Mesenchymal stem cell (in vitro differentiated cells and primary cell): ENCODE measurements at regions not wholly inside any gene's neighbourhood (a gene's known extent, or its start where the extent isn't known, plus 50 kb on each side); places are given as distances from the start of the nearest gene placed in this dataset.
"Not testable (repeated sequence)": the region's sequence is repeated elsewhere in the genome, so short reads cannot be mapped to it uniquely, and the experiment has no call there.

Experiments used
- DNase-seq: peaks from one replicate; pipeline ENCODE4 v3.0.0-alpha.2; 2013
- H2AFZ ChIP-seq: one replicate; pipeline ENCODE4 v1.6.1; 2013; ENCODE audit warnings: low read depth, mild to moderate bottlenecking, control low read depth, inconsistent platforms, low read length, moderate library complexity
- H2AK5ac ChIP-seq: 2 replicates; pipeline ENCODE4 v1.6.1; 2013; ENCODE audit warnings: low read length, moderate library complexity, mild to moderate bottlenecking, inconsistent platforms; ENCODE audit not compliant: severe bottlenecking
- H2BK120ac ChIP-seq: one replicate; pipeline ENCODE4 v1.6.1; 2013; ENCODE audit warnings: low read depth, mild to moderate bottlenecking, inconsistent platforms, low read length, moderate library complexity
- H2BK12ac ChIP-seq, 2 experiments: one replicate each; pipeline ENCODE4 v1.6.1; 2013; ENCODE audit warnings: inconsistent platforms in 2 of 2, low read length in 2 of 2, mild to moderate bottlenecking in 2 of 2, moderate library complexity in 2 of 2, control low read depth in 1 of 2
- H2BK15ac ChIP-seq: one replicate; pipeline ENCODE4 v1.6.1; 2013; ENCODE audit warnings: mild to moderate bottlenecking, low read depth, inconsistent platforms; ENCODE audit not compliant: poor library complexity, severe bottlenecking
- H2BK5ac ChIP-seq: 2 replicates; pipeline ENCODE4 v1.6.1; 2013; ENCODE audit warnings: low read depth, mild to moderate bottlenecking, low read length, control low read depth, inconsistent platforms; ENCODE audit not compliant: poor library complexity, severe bottlenecking
- H3K14ac ChIP-seq, 2 experiments: one replicate each; pipeline ENCODE4 v1.6.1; 2013; ENCODE audit warnings: inconsistent platforms in 2 of 2, low read length in 2 of 2, control low read depth in 1 of 2, mild to moderate bottlenecking in 1 of 2, moderate library complexity in 1 of 2
- H3K18ac ChIP-seq, 2 experiments: one replicate each; pipeline ENCODE4 v1.6.1; 2013; ENCODE audit warnings: inconsistent platforms in 2 of 2, low read length in 2 of 2, control low read depth in 1 of 2, low read depth in 1 of 2, mild to moderate bottlenecking in 1 of 2
- H3K23ac ChIP-seq, 2 experiments: one replicate each; pipeline ENCODE4 v1.6.1; 2013; ENCODE audit warnings: inconsistent platforms in 2 of 2, low read length in 2 of 2, mild to moderate bottlenecking in 2 of 2, moderate library complexity in 2 of 2, control low read depth in 1 of 2
- H3K27ac ChIP-seq: 2 replicates; pipeline ENCODE4 v1.5.1; 2013; ENCODE audit warnings: mild to moderate bottlenecking, moderate library complexity, low read length, control low read depth, inconsistent platforms; ENCODE audit not compliant: poor library complexity, severe bottlenecking
- H3K27me3 ChIP-seq, 2 experiments: 2 replicates each; pipeline versions ENCODE4 v1.6.1 to v1.7.0; 2013; ENCODE audit warnings: low read length in 2 of 2, mild to moderate bottlenecking in 2 of 2, moderate library complexity in 2 of 2, control low read depth in 1 of 2, inconsistent platforms in 1 of 2; ENCODE audit not compliant: control insufficient read depth in 1 of 2, insufficient read depth in 1 of 2
- H3K36me3 ChIP-seq, 2 experiments: 2 replicates each; pipeline versions ENCODE4 v1.6.1 to v1.7.0; 2013; ENCODE audit warnings: low read length in 2 of 2, control low read depth in 1 of 2, inconsistent platforms in 1 of 2, low read depth in 1 of 2, mild to moderate bottlenecking in 1 of 2; ENCODE audit not compliant: insufficient read depth in 2 of 2, control insufficient read depth in 1 of 2
- H3K4ac ChIP-seq, 2 experiments: one replicate each; pipeline ENCODE4 v1.6.1; 2013; ENCODE audit warnings: inconsistent platforms in 2 of 2, low read length in 2 of 2, mild to moderate bottlenecking in 2 of 2, moderate library complexity in 2 of 2, control low read depth in 1 of 2, low read depth in 1 of 2
- H3K4me1 ChIP-seq: 2 replicates; pipeline ENCODE4 v1.6.1; 2013; ENCODE audit warnings: low read depth, low read length, control low read depth; ENCODE audit not compliant: control insufficient read depth, insufficient read depth
- H3K4me2 ChIP-seq: 2 replicates; pipeline ENCODE4 v1.6.1; 2013; ENCODE audit warnings: low read length, mild to moderate bottlenecking, inconsistent platforms; ENCODE audit not compliant: poor library complexity, severe bottlenecking
- H3K4me3 ChIP-seq, 2 experiments: 2 replicates each; pipeline versions ENCODE4 v1.5.1 to v1.7.0; 2013; ENCODE audit warnings: low read length in 2 of 2, mild to moderate bottlenecking in 2 of 2, control low read depth in 1 of 2, low read depth in 1 of 2; ENCODE audit not compliant: insufficient read depth in 1 of 2
- H3K79me1 ChIP-seq: replicated peaks from 2 replicates; pipeline ENCODE4 v1.6.1; 2013; ENCODE audit warnings: mild to moderate bottlenecking, control low read depth, low read length, inconsistent platforms; ENCODE audit not compliant: poor library complexity, severe bottlenecking
- H3K9ac ChIP-seq: 2 replicates; pipeline ENCODE4 v1.7.0; 2013; ENCODE audit warnings: mild to moderate bottlenecking, low read length, moderate library complexity
- H3K9me3 ChIP-seq: 2 replicates; pipeline ENCODE4 v1.7.0; 2013; ENCODE audit warnings: mild to moderate bottlenecking, low read length; ENCODE audit not compliant: control insufficient read depth
- H4K8ac ChIP-seq: one replicate; pipeline ENCODE4 v1.6.1; 2013; ENCODE audit warnings: inconsistent platforms, mild to moderate bottlenecking, low read length, moderate library complexity
- H4K91ac ChIP-seq: one replicate; pipeline ENCODE4 v1.6.1; 2013; ENCODE audit warnings: mild to moderate bottlenecking, low read length, inconsistent platforms
- WGBS: methylation state at CpG from one replicate; pipeline ENCODE4 v1.1.7; 2013; ENCODE audit warnings: mixed read lengths; 5-methylcytosine and 5-hydroxymethylcytosine counted together

DNA sequence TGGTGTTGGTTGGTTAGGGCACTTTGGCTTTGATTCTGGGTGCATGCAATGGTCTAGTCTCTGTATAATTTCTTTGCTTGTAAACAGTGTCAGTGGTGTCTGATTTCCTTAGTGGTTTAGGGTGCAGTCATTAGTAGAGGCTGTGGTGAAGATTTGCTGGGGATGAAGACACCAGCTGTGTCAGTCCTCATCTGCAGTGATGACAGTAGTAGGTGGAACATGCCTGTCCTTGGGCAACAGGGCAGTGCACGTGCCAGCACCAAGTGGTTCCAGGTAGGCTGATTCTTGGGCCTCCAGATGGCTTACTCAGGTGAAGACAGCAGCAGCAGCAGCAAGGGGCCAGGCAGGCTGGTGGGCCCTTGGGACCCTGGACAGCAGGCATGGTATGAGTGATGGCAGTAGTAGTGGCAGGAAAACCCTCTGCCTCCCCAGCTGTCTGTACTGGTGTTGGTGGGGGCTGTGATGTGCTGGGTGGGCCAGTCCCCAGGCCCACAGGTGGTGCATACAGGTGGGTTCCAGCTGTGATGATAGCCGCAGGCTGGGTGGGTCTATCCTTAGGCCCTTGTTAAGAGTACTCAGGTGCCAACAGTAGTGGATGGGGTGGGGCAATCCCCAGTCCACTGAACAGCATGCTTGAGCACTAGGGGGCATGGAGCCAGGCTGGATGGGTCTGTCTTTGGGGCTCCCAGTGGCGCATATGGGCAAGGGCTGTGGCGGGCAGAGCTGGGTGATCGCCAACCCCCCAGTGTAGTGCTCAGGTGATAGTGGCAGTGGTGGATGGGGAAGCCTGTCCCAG is 140.7 kb upstream of the THUMPD2 start:
- no peak overlapping the region for H2BK120ac ChIP-seq
- WGBS, result 92% methylated on average over 5 of the region's 5 CpGs
- peaks cover 2% of the 10 kb centered on the region for H3K4me1 ChIP-seq
- no peaks in the 10 kb centered on the region for H3K79me1 ChIP-seq
- H3K4me3 ChIP-seq, result no peak overlapping the region
- H2AFZ ChIP-seq, result no peak overlapping the region
- H3K23ac ChIP-seq, result peak overlapping the region in 1 of 2 experiments; percentile 28
- peak overlapping the region; percentile 82 for H4K91ac ChIP-seq
- H3K4me2 ChIP-seq, result no peak overlapping the region
- no peak overlapping the region for H3K27ac ChIP-seq
- no peak for DNase-seq
- H3K4ac ChIP-seq, result no peak overlapping the region
- H3K27me3 ChIP-seq, result no peaks in the 10 kb centered on the region
- no peak overlapping the region for H2AK5ac ChIP-seq
- no peak overlapping the region for H3K9ac ChIP-seq
- H2BK12ac ChIP-seq, result no peak overlapping the region
- no peaks in the 10 kb centered on the region for H3K9me3 ChIP-seq
- no peak overlapping the region for H2BK15ac ChIP-seq
- no peaks in the 10 kb centered on the region for H3K36me3 ChIP-seq
- no peak overlapping the region for H4K8ac ChIP-seq
- no peak overlapping the region for H2BK5ac ChIP-seq
- H3K18ac ChIP-seq, result no peak overlapping the region
- peak overlapping the region in 1 of 2 experiments; percentile 5 for H3K14ac ChIP-seq

DNA sequence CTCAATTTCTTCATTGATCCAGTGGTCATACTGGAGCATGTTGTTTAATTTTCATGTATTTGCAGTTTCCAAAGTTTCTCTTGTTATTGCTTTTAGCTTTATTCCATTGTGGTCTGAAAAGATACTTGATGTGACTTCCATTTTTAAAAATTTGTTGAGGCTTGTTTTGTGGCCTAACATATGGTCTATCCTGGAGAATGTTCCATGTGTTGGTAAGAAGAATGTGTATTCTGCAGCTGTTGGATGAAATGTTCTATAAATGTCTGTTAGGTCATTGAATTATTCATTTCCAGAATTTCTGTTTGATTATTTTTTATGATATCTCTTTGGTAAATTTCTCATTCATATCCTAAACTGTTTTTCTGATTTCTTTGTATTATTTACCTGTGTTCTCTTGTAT is 139.8 kb upstream of the THUMPD2 start:
- Histone ChIP-seq H2BK12ac (no peak overlapping the region), H3K9me3 (no peaks in the 10 kb centered on the region), H2BK15ac (no peak overlapping the region), H3K23ac (no peak overlapping the region), H2AK5ac (no peak overlapping the region), H3K9ac (no peak overlapping the region), H2BK120ac (no peak overlapping the region), H3K18ac (no peak overlapping the region), H4K91ac (no peak overlapping the region), H2AFZ (no peak overlapping the region), H3K4me2 (no peak overlapping the region), H3K14ac (no peak overlapping the region), H3K36me3 (no peaks in the 10 kb centered on the region), H3K27ac (no peak overlapping the region), H3K79me1 (no peaks in the 10 kb centered on the region), H3K4me1 (peaks cover 2% of the 10 kb centered on the region), H4K8ac (no peak overlapping the region), H3K27me3 (no peaks in the 10 kb centered on the region), H2BK5ac (no peak overlapping the region), H3K4me3 (no peak overlapping the region), H3K4ac (no peak overlapping the region)
- no peak for DNase-seq

DNA sequence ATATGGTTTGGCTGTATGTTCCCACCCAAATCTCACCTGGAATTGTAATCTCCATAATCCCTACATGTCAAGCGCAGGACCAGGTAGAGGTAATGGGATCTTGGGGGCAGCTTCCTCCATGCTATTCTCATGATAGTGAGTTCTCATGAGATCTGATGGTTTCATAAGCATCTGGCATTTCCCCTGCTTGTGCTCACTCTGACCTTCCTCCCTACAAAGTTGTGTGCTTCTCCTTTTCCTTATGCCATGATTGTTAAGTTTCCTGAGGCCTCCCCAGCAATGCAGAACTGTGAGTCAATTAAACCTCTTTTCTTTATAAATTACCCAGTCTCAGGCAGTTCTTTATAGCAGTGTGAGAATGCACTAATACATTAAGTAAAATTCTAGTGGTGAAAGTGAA is 138.3 kb upstream of the THUMPD2 start:
- 90% methylated on average over 1 of the region's 1 CpG for WGBS

DNA sequence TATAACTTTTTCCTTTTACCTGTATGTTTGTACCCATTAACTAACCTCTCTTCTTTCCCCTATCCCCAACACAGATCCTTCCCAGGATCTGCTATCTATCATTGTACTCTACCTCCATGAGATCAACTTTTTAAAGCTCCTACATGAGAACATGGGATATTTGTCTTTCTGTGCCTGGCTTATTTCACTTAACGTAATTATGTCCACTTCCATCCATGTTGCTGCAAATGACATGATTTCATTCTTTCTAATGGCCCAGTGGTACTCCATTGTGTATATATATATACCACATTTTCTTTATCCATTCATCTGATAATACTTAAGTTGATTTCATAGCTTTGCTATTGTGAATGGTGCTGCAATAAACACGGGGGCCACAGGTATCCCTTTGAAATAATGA is 135.9 kb upstream of the THUMPD2 start:
- H2BK120ac ChIP-seq, result no peak overlapping the region
- no peaks in the 10 kb centered on the region for H3K79me1 ChIP-seq
- no peak overlapping the region for H3K4ac ChIP-seq
- H2AK5ac ChIP-seq, result no peak overlapping the region
- H3K4me3 ChIP-seq, result no peak overlapping the region
- no peak overlapping the region for H2BK5ac ChIP-seq
- 100% methylated on average over 2 of the region's 2 CpGs for WGBS
- H3K27me3 ChIP-seq, result peaks cover 0 to under 1% of the 10 kb centered on the region in 2 experiments
- no peak overlapping the region for H2AFZ ChIP-seq
- no peak overlapping the region for H3K18ac ChIP-seq
- H4K91ac ChIP-seq, result no peak overlapping the region
- no peak overlapping the region for H4K8ac ChIP-seq
- no peak for DNase-seq
- no peak overlapping the region for H3K9ac ChIP-seq
- H2BK12ac ChIP-seq, result no peak overlapping the region
- H3K23ac ChIP-seq, result no peak overlapping the region
- H3K4me2 ChIP-seq, result no peak overlapping the region
- H2BK15ac ChIP-seq, result no peak overlapping the region
- no peak overlapping the region for H3K27ac ChIP-seq
- no peaks in the 10 kb centered on the region for H3K9me3 ChIP-seq
- H3K36me3 ChIP-seq, result no peaks in the 10 kb centered on the region
- H3K14ac ChIP-seq, result no peak overlapping the region
- no peaks in the 10 kb centered on the region for H3K4me1 ChIP-seq

More for the DNA sequence above, 138.3 kb upstream of the THUMPD2 start:
- not testable (repeated sequence) for H2AFZ ChIP-seq, H4K8ac ChIP-seq, H2BK15ac ChIP-seq, DNase-seq, H3K27me3 ChIP-seq, H2BK5ac ChIP-seq, H3K9me3 ChIP-seq, H3K14ac ChIP-seq, H3K79me1 ChIP-seq, H3K18ac ChIP-seq, H3K23ac ChIP-seq, H3K27ac ChIP-seq, H3K4me3 ChIP-seq, H2AK5ac ChIP-seq, H2BK120ac ChIP-seq, H4K91ac ChIP-seq, H3K4ac ChIP-seq, H3K4me1 ChIP-seq, H2BK12ac ChIP-seq, H3K36me3 ChIP-seq, H3K9ac ChIP-seq, H3K4me2 ChIP-seq
